Esophagus muscularis mucosa (tissue), 3 donors: ENCODE measurements at regions not wholly inside any gene's neighbourhood (a gene's known extent, or its start where the extent isn't known, plus 50 kb on each side); places are given as distances from the start of the nearest gene placed in this dataset.

ENCODE experiments used
- POLR2A ChIP-seq: fragments of 450-650 bp; IDR thresholded peaks from one replicate; pipeline ENCODE4 v1.6.1; 2017; ENCODE audit warnings: antibody characterized with exemption, moderate library complexity, mild to moderate bottlenecking, low read depth
- TF ChIP-seq, protein P1 (sequence below), 3 experiments: fragments of 200-600 bp in 2 of 3; fragments of 450-650 bp in 1 of 3; sonication (generic) in 2 of 3; IDR thresholded peaks; one replicate each; pipeline ENCODE4 v1.5.1; 2017 to 2019; ENCODE audit warnings: antibody characterized with exemption in 3 of 3, mild to moderate bottlenecking in 2 of 3, moderate library complexity in 1 of 3

DNA sequence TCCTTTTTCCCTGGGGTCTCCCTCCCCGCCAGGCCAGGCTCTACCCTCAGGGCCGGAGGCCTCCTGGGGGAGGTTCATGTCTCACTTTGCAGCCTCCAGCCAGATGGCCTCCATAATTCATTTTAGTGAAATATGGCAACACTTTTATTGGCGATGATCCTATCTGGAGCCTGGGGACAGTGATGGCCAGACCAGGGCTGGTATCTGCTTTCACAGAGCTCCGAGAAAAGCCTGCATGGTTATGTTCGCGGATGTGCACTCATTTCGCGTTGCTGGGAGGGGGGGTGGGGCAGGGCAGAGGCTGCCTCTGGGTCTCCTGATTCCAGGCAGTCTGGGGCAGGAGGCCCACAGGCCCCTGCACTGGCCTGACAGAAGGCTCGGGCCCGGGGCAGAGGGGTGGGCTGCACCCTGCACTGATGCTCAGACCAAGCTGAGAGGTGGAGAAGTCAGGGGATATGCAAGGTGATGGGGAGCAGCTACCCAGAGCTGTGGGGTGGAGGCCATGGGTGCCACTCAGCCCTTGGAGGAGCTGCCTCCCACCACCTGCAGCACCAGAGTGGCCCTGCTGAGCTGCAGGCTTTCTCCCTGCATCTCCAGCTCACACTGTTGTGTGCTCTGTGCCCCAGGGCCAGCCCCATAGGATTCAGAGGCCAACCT, 85.3 kb upstream of the RET start:
- TF ChIP-seq, protein P1, sequence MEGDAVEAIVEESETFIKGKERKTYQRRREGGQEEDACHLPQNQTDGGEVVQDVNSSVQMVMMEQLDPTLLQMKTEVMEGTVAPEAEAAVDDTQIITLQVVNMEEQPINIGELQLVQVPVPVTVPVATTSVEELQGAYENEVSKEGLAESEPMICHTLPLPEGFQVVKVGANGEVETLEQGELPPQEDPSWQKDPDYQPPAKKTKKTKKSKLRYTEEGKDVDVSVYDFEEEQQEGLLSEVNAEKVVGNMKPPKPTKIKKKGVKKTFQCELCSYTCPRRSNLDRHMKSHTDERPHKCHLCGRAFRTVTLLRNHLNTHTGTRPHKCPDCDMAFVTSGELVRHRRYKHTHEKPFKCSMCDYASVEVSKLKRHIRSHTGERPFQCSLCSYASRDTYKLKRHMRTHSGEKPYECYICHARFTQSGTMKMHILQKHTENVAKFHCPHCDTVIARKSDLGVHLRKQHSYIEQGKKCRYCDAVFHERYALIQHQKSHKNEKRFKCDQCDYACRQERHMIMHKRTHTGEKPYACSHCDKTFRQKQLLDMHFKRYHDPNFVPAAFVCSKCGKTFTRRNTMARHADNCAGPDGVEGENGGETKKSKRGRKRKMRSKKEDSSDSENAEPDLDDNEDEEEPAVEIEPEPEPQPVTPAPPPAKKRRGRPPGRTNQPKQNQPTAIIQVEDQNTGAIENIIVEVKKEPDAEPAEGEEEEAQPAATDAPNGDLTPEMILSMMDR (IDR thresholded peaks at IDR 0.05): no peak
- no peak for TF ChIP-seq POLR2A
